ENCODE measurements at regions not wholly inside any gene's neighbourhood (a gene's known extent, or its start where the extent isn't known, plus 50 kb on each side); places are given as distances from the start of the nearest gene placed in this dataset.

DNA sequence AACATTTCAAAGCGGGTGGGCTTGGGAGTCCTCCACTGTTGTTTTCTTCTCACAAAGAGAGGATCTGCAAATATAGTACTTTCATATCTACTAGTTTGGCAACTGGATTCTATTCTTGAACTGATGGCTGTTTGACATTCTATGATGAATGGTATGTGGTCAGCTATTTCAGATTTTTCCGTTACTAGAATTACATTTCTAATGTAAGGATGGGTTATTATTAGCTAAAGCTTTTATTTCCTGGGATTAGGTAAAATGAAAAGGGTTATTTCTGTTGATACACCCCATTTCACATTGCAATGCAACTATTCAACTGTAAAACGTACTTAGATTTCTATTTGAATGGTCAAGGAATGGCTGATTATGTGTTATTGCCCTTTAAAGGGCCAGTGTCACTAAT lies 629.7 kb downstream of the DACH1 start:
- Histone ChIP-seq H4K20me1 (ENCODE audit: insufficient read depth, low read length) (no peaks in the 10 kb centered on the region), H3K4me3 (ENCODE audit: insufficient read depth, low read length) (no peak overlapping the region), H3K36me3 (ENCODE audit: insufficient read depth, low read length) (no peaks in the 10 kb centered on the region), H3K27ac (ENCODE audit: low read depth, low read length) (no peak overlapping the region), H3K79me2 (ENCODE audit: insufficient read depth, low read length) (no peaks in the 10 kb centered on the region), H3K4me2 (ENCODE audit: insufficient read depth, low read length) (no peak overlapping the region), H2AFZ (ENCODE audit: low read length) (no peak overlapping the region), H3K27me3 (ENCODE audit: insufficient read depth, low read length) (no peaks in the 10 kb centered on the region), H3K9me3 (ENCODE audit: low read depth, low read length) (no peaks in the 10 kb centered on the region), H3K4me1 (ENCODE audit: insufficient read depth, low read length) (no peaks in the 10 kb centered on the region)
- TF ChIP-seq, protein P1, sequence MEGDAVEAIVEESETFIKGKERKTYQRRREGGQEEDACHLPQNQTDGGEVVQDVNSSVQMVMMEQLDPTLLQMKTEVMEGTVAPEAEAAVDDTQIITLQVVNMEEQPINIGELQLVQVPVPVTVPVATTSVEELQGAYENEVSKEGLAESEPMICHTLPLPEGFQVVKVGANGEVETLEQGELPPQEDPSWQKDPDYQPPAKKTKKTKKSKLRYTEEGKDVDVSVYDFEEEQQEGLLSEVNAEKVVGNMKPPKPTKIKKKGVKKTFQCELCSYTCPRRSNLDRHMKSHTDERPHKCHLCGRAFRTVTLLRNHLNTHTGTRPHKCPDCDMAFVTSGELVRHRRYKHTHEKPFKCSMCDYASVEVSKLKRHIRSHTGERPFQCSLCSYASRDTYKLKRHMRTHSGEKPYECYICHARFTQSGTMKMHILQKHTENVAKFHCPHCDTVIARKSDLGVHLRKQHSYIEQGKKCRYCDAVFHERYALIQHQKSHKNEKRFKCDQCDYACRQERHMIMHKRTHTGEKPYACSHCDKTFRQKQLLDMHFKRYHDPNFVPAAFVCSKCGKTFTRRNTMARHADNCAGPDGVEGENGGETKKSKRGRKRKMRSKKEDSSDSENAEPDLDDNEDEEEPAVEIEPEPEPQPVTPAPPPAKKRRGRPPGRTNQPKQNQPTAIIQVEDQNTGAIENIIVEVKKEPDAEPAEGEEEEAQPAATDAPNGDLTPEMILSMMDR (IDR thresholded peaks at IDR 0.05; ENCODE audit: extremely low read depth, low read depth, low read length), result no peak
- no peak for DNase-seq (ENCODE audit: insufficient read length, low spot score, missing footprints)

DNA sequence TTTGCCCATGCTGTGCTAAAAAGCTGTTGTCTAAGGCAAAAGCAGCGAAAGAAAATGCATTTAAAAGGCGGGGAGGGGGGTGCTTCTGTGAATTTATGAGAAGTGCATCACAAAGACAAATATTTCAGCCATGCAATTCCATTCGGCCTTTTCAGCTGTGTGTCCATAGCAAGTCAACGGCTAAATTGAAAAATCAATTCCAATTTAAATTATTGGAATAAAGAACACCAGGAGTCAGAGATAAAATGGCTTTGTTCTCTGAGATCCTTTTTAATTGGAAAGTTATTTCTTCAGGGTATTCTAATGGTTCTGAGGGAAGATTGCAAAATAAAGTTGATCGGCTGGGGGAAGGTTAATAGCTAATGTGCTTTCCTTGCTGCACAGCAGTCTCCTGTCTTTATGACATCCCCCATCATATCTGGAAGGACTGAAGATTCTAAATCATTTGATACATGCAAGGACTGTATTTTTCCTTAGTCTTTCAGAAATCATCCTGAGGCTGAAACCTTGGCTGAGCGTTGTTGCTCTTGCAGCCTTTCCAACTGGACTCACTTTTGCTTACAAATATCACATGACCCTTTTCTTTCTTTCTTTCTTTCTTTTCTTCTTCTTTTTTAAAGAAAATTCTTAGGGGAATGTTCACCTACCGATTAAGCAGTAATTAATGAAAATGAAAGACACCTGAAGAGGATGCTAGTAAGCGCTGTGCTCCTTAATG lies 647.1 kb downstream of the DACH1 start:
- TF ChIP-seq, protein P1 (IDR thresholded peaks at IDR 0.05; ENCODE audit: extremely low read depth, low read depth, low read length), result no peak
- Histone ChIP-seq H3K4me1 (ENCODE audit: insufficient read depth, low read length) (no peaks in the 10 kb centered on the region), H2AFZ (ENCODE audit: low read length) (no peak overlapping the region)

DNA sequence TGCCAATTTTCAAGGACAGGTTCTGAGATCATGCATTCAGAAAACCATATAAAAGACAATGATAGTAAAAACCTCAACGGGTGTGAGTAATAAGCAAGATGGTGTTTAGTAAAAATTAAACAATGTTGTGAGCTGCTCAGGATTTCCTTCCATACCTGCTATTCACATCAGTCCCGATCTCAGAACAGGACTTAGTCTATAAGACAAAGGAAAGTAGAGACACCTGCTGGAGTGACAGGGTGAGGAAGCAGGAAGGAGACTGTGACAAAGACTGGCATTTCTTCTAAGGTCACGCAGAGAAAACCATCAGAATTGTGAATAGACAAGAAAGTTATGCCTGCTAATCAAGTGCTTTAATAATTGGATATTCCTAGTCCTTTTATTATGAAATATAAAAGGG lies 648.0 kb downstream of the DACH1 start:
- no peaks in the 10 kb centered on the region for H3K36me3 ChIP-seq (ENCODE audit: insufficient read depth, low read length)

More for the DNA sequence above, 647.1 kb downstream of the DACH1 start:
- Histone ChIP-seq H3K79me2 (ENCODE audit: insufficient read depth, low read length) (no peaks in the 10 kb centered on the region), H4K20me1 (ENCODE audit: insufficient read depth, low read length) (no peaks in the 10 kb centered on the region), H3K4me3 (ENCODE audit: insufficient read depth, low read length) (no peak overlapping the region), H3K36me3 (ENCODE audit: insufficient read depth, low read length) (no peaks in the 10 kb centered on the region), H3K27ac (ENCODE audit: low read depth, low read length) (no peak overlapping the region), H3K9me3 (ENCODE audit: low read depth, low read length) (no peaks in the 10 kb centered on the region), H3K27me3 (ENCODE audit: insufficient read depth, low read length) (no peaks in the 10 kb centered on the region), H3K4me2 (ENCODE audit: insufficient read depth, low read length) (no peak overlapping the region)
- DNase-seq (ENCODE audit: insufficient read length, low spot score, missing footprints), result no peak

DNA sequence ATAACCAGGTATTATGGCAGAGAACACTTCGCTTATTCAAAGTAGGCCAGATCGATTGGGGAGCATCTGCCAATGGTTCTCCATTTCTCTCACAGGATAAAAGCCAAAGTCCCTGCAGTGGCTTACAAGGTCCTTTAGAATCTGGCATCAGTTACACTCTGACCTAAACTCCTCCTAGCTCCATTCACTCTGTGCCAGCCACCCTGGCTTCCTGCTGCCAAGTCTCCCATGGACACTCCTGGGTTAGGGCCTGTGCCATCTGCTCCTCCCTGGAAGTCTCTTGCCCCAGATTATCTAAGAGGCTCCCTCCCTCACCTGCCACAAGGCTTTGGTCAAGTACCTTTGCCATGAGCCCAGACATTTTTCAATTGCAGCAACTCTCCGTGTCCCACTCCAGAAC lies 649.2 kb downstream of the DACH1 start:
- no peaks in the 10 kb centered on the region for H3K27me3 ChIP-seq (ENCODE audit: insufficient read depth, low read length)
- no peaks in the 10 kb centered on the region for H4K20me1 ChIP-seq (ENCODE audit: insufficient read depth, low read length)
- H3K36me3 ChIP-seq (ENCODE audit: insufficient read depth, low read length), result no peaks in the 10 kb centered on the region
- H3K27ac ChIP-seq (ENCODE audit: low read depth, low read length), result no peak overlapping the region
- no peaks in the 10 kb centered on the region for H3K9me3 ChIP-seq (ENCODE audit: low read depth, low read length)
- DNase-seq (ENCODE audit: insufficient read length, low spot score, missing footprints), result no peak
- no peak overlapping the region for H3K4me2 ChIP-seq (ENCODE audit: insufficient read depth, low read length)
- no peaks in the 10 kb centered on the region for H3K4me1 ChIP-seq (ENCODE audit: insufficient read depth, low read length)
- no peak overlapping the region for H2AFZ ChIP-seq (ENCODE audit: low read length)
- H3K4me3 ChIP-seq (ENCODE audit: insufficient read depth, low read length), result no peak overlapping the region
- no peaks in the 10 kb centered on the region for H3K79me2 ChIP-seq (ENCODE audit: insufficient read depth, low read length)
- TF ChIP-seq, protein P1 (IDR thresholded peaks at IDR 0.05; ENCODE audit: extremely low read depth, low read depth, low read length), result no peak

More for the DNA sequence above, 648.0 kb downstream of the DACH1 start:
- Histone ChIP-seq H3K4me2 (ENCODE audit: insufficient read depth, low read length) (no peak overlapping the region), H3K4me1 (ENCODE audit: insufficient read depth, low read length) (no peaks in the 10 kb centered on the region), H3K27ac (ENCODE audit: low read depth, low read length) (no peak overlapping the region), H4K20me1 (ENCODE audit: insufficient read depth, low read length) (no peaks in the 10 kb centered on the region), H3K4me3 (ENCODE audit: insufficient read depth, low read length) (no peak overlapping the region), H3K27me3 (ENCODE audit: insufficient read depth, low read length) (no peaks in the 10 kb centered on the region), H3K9me3 (ENCODE audit: low read depth, low read length) (no peaks in the 10 kb centered on the region), H2AFZ (ENCODE audit: low read length) (no peak overlapping the region), H3K79me2 (ENCODE audit: insufficient read depth, low read length) (no peaks in the 10 kb centered on the region)
- DNase-seq (ENCODE audit: insufficient read length, low spot score, missing footprints), result no peak
- TF ChIP-seq, protein P1 (IDR thresholded peaks at IDR 0.05; ENCODE audit: extremely low read depth, low read depth, low read length), result no peak

Measured in osteoblast (primary cell).